SK-N-SH treated with all-trans-retinoic acid at 6 μM for 48 hours (cell line): ENCODE measurements at regions not wholly inside any gene's neighbourhood (a gene's known extent, or its start where the extent isn't known, plus 50 kb on each side); places are given as distances from the start of the nearest gene placed in this dataset.

ENCODE experiments used
- CSDC2 ChIP-seq: fragments of 250-450 bp; sonication (Bioruptor Pico); IDR thresholded peaks from 2 replicates; pipeline ENCODE4 v1.5.0; 2020; ENCODE audit warnings: mild to moderate bottlenecking, moderate library complexity
- ESRRG ChIP-seq: fragments of 250-450 bp; sonication (Bioruptor Pico); IDR thresholded peaks from 2 replicates; pipeline ENCODE4 v1.6.1; 2021; ENCODE audit warnings: mild to moderate bottlenecking
- GLIS3 ChIP-seq: fragments of 250-450 bp; sonication (Bioruptor Pico); IDR thresholded peaks from 2 replicates; pipeline ENCODE4 v1.5.0; 2020; ENCODE audit warnings: mild to moderate bottlenecking, moderate library complexity
- OSR1 ChIP-seq: fragments of 250-450 bp; sonication (Bioruptor Pico); IDR thresholded peaks from 2 replicates; pipeline ENCODE4 v1.8.0; 2022; ENCODE audit warnings: moderate library complexity, mild to moderate bottlenecking, inconsistent platforms
- PPARA ChIP-seq: fragments of 250-450 bp; sonication (Bioruptor Pico); IDR thresholded peaks from 2 replicates; pipeline ENCODE4 v1.5.0; 2020; ENCODE audit warnings: mild to moderate bottlenecking, borderline replicate concordance
- RARB ChIP-seq: fragments of 250-450 bp; sonication (Bioruptor Pico); IDR thresholded peaks from 2 replicates; pipeline ENCODE4 v1.8.0; 2021; ENCODE audit warnings: mild to moderate bottlenecking, moderate library complexity
- SNAI2 ChIP-seq: fragments of 250-450 bp; sonication (Bioruptor Pico); IDR thresholded peaks from 2 replicates; pipeline ENCODE4 v1.5.0; 2020; ENCODE audit warnings: mild to moderate bottlenecking, moderate library complexity
- TOX ChIP-seq: fragments of 250-450 bp; sonication (Bioruptor Pico); IDR thresholded peaks from 2 replicates; pipeline ENCODE4 v1.8.0; 2021; ENCODE audit warnings: mild to moderate bottlenecking, moderate library complexity, borderline replicate concordance
- TSHZ2 ChIP-seq: fragments of 250-450 bp; sonication (Bioruptor Pico); IDR thresholded peaks from 2 replicates; pipeline ENCODE4 v1.5.0; 2020; ENCODE audit warnings: mild to moderate bottlenecking, moderate library complexity
- ZFP3 ChIP-seq: fragments of 250-450 bp; sonication (Bioruptor Pico); IDR thresholded peaks from 2 replicates; pipeline ENCODE4 v1.5.0; 2020; ENCODE audit warnings: mild to moderate bottlenecking, moderate library complexity
- ZNF70 ChIP-seq: fragments of 450-650 bp; formaldehyde crosslinking; IDR thresholded peaks from 2 replicates; pipeline ENCODE4 v1.5.0; 2020; ENCODE audit warnings: mild to moderate bottlenecking, moderate library complexity
- ZNF8 ChIP-seq: fragments of 450-650 bp; formaldehyde crosslinking; IDR thresholded peaks from 2 replicates; pipeline ENCODE4 v1.5.0; 2020; ENCODE audit warnings: mild to moderate bottlenecking, moderate library complexity
- TF ChIP-seq, protein P1 (sequence below): fragments of 250-450 bp; sonication (Bioruptor Pico); IDR thresholded peaks from 2 replicates; pipeline ENCODE4 v1.5.1; 2020; ENCODE audit warnings: low read depth, mild to moderate bottlenecking, moderate library complexity

- TF ChIP-seq TSHZ2 (CRISPR knock-in tag) (no peak), RARB (CRISPR knock-in tag) (no peak), TOX (CRISPR knock-in tag) (no peak), ZFP3 (CRISPR knock-in tag) (no peak), CSDC2 (no peak), ESRRG (CRISPR knock-in tag) (no peak), PPARA (CRISPR knock-in tag) (no peak), ZNF70 (no peak), ZNF8 (CRISPR knock-in tag) (no peak), GLIS3 (CRISPR knock-in tag) (no peak), OSR1 (no peak), SNAI2 (no peak)
- TF ChIP-seq, protein P1, sequence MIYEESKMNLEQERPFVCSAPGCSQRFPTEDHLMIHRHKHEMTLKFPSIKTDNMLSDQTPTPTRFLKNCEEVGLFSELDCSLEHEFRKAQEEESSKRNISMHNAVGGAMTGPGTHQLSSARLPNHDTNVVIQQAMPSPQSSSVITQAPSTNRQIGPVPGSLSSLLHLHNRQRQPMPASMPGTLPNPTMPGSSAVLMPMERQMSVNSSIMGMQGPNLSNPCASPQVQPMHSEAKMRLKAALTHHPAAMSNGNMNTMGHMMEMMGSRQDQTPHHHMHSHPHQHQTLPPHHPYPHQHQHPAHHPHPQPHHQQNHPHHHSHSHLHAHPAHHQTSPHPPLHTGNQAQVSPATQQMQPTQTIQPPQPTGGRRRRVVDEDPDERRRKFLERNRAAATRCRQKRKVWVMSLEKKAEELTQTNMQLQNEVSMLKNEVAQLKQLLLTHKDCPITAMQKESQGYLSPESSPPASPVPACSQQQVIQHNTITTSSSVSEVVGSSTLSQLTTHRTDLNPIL = no peak
These were observed 114.8 kb upstream of the TMEM132D start for GRCh38 chr12:130018614-130019013.
